ENCODE measurements at regions not wholly inside any gene's neighbourhood (a gene's known extent, or its start where the extent isn't known, plus 50 kb on each side); places are given as distances from the start of the nearest gene placed in this dataset.

GRCh38 chrX:13258052-13258444 is 61.8 kb downstream of the ATXN3L start:
- TF ChIP-seq, protein P1, sequence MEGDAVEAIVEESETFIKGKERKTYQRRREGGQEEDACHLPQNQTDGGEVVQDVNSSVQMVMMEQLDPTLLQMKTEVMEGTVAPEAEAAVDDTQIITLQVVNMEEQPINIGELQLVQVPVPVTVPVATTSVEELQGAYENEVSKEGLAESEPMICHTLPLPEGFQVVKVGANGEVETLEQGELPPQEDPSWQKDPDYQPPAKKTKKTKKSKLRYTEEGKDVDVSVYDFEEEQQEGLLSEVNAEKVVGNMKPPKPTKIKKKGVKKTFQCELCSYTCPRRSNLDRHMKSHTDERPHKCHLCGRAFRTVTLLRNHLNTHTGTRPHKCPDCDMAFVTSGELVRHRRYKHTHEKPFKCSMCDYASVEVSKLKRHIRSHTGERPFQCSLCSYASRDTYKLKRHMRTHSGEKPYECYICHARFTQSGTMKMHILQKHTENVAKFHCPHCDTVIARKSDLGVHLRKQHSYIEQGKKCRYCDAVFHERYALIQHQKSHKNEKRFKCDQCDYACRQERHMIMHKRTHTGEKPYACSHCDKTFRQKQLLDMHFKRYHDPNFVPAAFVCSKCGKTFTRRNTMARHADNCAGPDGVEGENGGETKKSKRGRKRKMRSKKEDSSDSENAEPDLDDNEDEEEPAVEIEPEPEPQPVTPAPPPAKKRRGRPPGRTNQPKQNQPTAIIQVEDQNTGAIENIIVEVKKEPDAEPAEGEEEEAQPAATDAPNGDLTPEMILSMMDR (IDR thresholded peaks at IDR 0.05) = no peak
- TF ChIP-seq POLR2A (IDR thresholded peaks at IDR 0.05; ENCODE audit: low read depth) = no peak
